Psoas muscle (tissue), 7 donors: ENCODE measurements at regions not wholly inside any gene's neighbourhood (a gene's known extent, or its start where the extent isn't known, plus 50 kb on each side); places are given as distances from the start of the nearest gene placed in this dataset.
A peak's percentile ranks its signal among the peaks of the same experiment; 100 is the strongest.
"Not testable (repeated sequence)": the region's sequence is repeated elsewhere in the genome, so short reads cannot be mapped to it uniquely, and the experiment has no call there.

Experiments
- ATAC-seq, 4 donors: fragments of 200-7000 bp; cut with Tn5 transposase; one replicate each; pipeline ENCODE4 v1.9.1; 2020; ENCODE audit warnings: moderate library complexity in 3 of 4, mild to moderate bottlenecking in 2 of 4
- DNase-seq, 2 donors: peaks; one replicate each; pipeline ENCODE4 v3.0.0-alpha.2; 2020
- H3K27ac ChIP-seq: fragments of 200-600 bp; one replicate; pipeline ENCODE4 v1.8.0; 2022
- H3K27me3 ChIP-seq, 3 donors: fragments of 200-600 bp in 1 of 3; one replicate each; pipeline versions ENCODE4 v1.6.1 to v1.8.0; 2013 to 2022; ENCODE audit warnings: low read length in 2 of 3, mild to moderate bottlenecking in 2 of 3, moderate library complexity in 1 of 3; ENCODE audit not compliant: insufficient read depth in 3 of 3
- H3K36me3 ChIP-seq, 2 donors: fragments of 200-600 bp in 1 of 2; one replicate each; pipeline versions ENCODE4 v1.6.1 to v1.8.0; 2013 to 2022; ENCODE audit warnings: low read depth in 1 of 2, mild to moderate bottlenecking in 1 of 2, moderate library complexity in 1 of 2; ENCODE audit not compliant: insufficient read depth in 1 of 2
- H3K4me1 ChIP-seq: fragments of 200-600 bp; one replicate; pipeline ENCODE4 v1.8.0; 2022
- H3K4me3 ChIP-seq: fragments of 200-600 bp; one replicate; pipeline ENCODE4 v1.8.0; 2022; ENCODE audit warnings: mild to moderate bottlenecking
- H3K9me3 ChIP-seq: fragments of 200-600 bp; one replicate; pipeline ENCODE4 v1.8.0; 2022
- CTCF ChIP-seq: fragments of 200-600 bp; IDR thresholded peaks from one replicate; pipeline ENCODE4 v1.8.0; 2022; ENCODE audit warnings: antibody characterized with exemption
- WGBS, 3 donors: extraction: QIAGEN DNeasy Blood & Tissue Kit; methylation state at CpG; one replicate each; pipeline versions ENCODE4 v1.1.6 to v1.1.7; 2013; 5-methylcytosine and 5-hydroxymethylcytosine counted together
- intact Hi-C, 2 donors: fragments of 100-400 bp; cut with DNase I; formaldehyde crosslinking; loops; one replicate each; pipeline versions ENCODE4 v1.11.0 to v1.14.2; 2022
- donor health status: healthy with polysubstance abuse.
- donor health status: DM: no; HTN: no; CAD: no; lungs with moderate emphysema.
- donor health status: Bipolar disorder and iron deficiency.
- donor health status: healthy.
- donor health status: DM: yes; HTN: yes; CAD: no.
- donor health status: DM: no; HTN: no; CAD: no.
- donor health status: DM: yes; HTN: yes; CAD: no.

DNA sequence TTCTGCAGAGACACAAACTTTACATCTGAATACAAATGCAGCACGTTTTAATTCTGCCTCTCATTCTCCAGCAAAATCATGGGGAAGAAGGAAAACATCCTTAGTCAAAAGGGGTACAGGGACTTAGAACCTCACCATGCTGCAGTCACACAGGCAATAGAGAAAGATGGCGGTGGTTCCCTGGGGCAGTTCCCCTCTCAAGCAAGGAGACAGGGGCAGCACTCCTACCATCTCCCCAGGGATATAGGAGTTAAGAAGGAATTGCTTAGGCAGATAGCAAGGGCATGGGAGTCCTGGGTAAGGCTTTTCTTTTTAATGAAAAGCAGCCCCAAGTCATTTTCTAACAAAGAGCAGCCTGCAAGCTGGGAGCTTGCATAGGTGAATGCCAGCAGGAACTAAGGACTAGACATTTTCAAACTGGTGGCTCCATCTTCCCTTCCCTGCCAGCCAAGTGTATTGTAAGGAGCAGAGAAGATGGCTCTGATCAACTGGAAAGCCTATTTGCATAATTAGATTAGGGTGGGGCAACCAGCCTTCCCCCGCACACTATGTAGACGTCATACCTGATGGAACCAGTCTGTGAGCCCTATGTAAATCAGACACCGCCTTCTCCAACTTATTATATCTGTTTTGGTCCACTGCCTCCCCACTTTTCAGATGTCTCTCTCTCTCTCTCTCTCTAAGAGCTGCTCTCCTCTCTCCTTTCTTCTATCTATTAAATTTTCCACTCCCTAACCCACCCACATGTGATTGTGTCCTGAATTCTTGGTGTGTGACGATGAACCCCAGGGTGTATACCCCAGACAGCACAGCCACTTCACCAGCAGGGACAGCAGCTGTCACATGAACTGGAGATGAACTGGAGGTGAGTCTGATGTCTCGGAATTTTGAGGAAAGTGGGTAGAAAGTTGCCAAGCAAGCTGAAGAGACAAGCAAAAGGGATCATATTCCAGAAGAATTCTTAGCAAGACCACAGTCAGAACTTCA lies 514.5 kb downstream of the IRS2 start:
- H3K27ac ChIP-seq: no peak overlapping the region
- intact Hi-C loops: no loop called here
- 79 to 83% (median 81%) methylated on average over 7 of the region's 7 CpGs for WGBS, 3 donors

GRCh38 chr13:109271061-109271460 lies 515.3 kb downstream of the IRS2 start:
- WGBS, 3 donors: 57 to 70% (median 68%) methylated on average over 9 of the region's 9 CpGs
- Histone ChIP-seq H3K27ac (no peak overlapping the region), H3K36me3 (no peaks in the 10 kb centered on the region), H3K9me3 (no peaks in the 10 kb centered on the region), H3K4me3 (no peak overlapping the region), H3K27me3 (no peaks in the 10 kb centered on the region), H3K4me1 (no peaks in the 10 kb centered on the region)
- intact Hi-C loops: no loop called here
- DNase-seq (no peak), ATAC-seq (no peak)
- no peak for TF ChIP-seq CTCF

More for the DNA sequence above, 514.5 kb downstream of the IRS2 start:
- Histone ChIP-seq H3K4me3 (no peak overlapping the region), H3K27me3 (no peaks in the 10 kb centered on the region), H3K9me3 (no peaks in the 10 kb centered on the region), H3K36me3 (no peaks in the 10 kb centered on the region), H3K4me1 (no peaks in the 10 kb centered on the region)
- no peak for DNase-seq
- no peak for TF ChIP-seq CTCF
- no peak for ATAC-seq

GRCh38 chr13:109269381-109269780 lies 517.0 kb downstream of the IRS2 start:
- WGBS, 3 donors: 81 to 83% (median 82%) methylated on average over 3 to 4 of the region's 4 CpGs

DNA sequence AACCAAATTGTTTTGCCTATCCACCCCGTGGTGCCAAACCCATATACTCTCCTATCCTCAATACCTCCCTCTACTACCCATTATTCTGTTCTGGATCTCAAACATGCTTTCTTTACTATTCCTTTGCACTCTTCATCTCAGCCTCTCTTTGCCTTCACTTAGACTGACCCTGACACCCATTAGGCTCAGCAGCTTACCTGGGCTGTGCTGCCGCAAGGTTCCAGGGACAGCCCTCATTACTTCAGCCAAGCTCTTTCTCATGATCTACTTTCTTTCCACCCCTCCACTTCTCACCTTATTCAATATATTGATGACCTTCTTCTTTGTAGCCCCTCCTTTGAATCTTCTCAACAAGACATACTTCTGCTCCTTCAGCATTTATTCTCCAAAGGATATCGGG lies 517.9 kb downstream of the IRS2 start:
- H3K4me1 ChIP-seq, intact Hi-C loops, H3K4me3 ChIP-seq, H3K27me3 ChIP-seq, H3K27ac ChIP-seq, H3K36me3 ChIP-seq, DNase-seq, H3K9me3 ChIP-seq, ATAC-seq: not testable (repeated sequence)
- 70 to 93% (median 88%) methylated on average over 3 of the region's 3 CpGs for WGBS, 3 donors

More at GRCh38 chr13:109269381-109269780, 517.0 kb downstream of the IRS2 start:
- H3K4me3 ChIP-seq, H3K4me1 ChIP-seq, H3K27me3 ChIP-seq, H3K27ac ChIP-seq, H3K36me3 ChIP-seq, intact Hi-C loops, DNase-seq, ATAC-seq, H3K9me3 ChIP-seq: not testable (repeated sequence)

- H3K27me3 ChIP-seq, H3K4me3 ChIP-seq, intact Hi-C loops, H3K27ac ChIP-seq, DNase-seq, ATAC-seq, H3K36me3 ChIP-seq, H3K4me1 ChIP-seq, H3K9me3 ChIP-seq: not testable (repeated sequence)
- 58 to 83% (median 79%) methylated on average over 4 of the region's 4 CpGs for WGBS, 3 donors
Measured at GRCh38 chr13:109267400-109267799, 519.0 kb downstream of the IRS2 start.

GRCh38 chr13:109265438-109265742 lies 521.0 kb downstream of the IRS2 start:
- H3K27ac ChIP-seq, H3K27me3 ChIP-seq, H3K4me3 ChIP-seq, H3K4me1 ChIP-seq, H3K36me3 ChIP-seq, ATAC-seq, H3K9me3 ChIP-seq, intact Hi-C loops, DNase-seq: not testable (repeated sequence)
- WGBS, 3 donors: 76 to 84% (median 84%) methylated on average over 8 of the region's 8 CpGs

- DNase-seq, H3K27me3 ChIP-seq, ATAC-seq, intact Hi-C loops, H3K9me3 ChIP-seq, H3K36me3 ChIP-seq, H3K4me3 ChIP-seq, H3K4me1 ChIP-seq, H3K27ac ChIP-seq: not testable (repeated sequence)
- 74 to 82% (median 81%) methylated on average over 13 of the region's 14 CpGs for WGBS, 3 donors
Measured at GRCh38 chr13:109264603-109265437, 521.6 kb downstream of the IRS2 start.

DNA sequence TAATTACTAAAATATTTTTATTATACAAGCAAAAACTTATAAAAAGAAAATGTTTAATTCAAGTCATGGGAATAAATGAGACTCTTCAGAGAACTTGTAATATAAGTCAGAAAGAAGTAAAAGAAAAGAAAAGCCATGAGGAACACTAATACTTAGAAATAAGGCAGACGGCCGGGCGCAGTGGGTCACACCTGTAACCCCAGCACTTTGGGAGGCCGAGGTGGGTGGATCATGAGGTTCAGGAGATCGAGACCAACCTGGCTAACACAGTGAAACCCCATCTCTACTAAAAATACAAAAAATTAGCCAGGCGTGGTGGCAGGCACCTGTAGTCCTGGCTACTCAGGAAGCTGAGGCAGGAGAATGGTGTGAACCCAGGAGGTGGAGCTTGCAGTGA lies 528.6 kb downstream of the IRS2 start:
- WGBS, 3 donors: 82 to 92% (median 87%) methylated on average over 6 of the region's 6 CpGs
- ATAC-seq, intact Hi-C loops, DNase-seq, H3K9me3 ChIP-seq, H3K4me1 ChIP-seq, H3K27me3 ChIP-seq, H3K4me3 ChIP-seq, H3K36me3 ChIP-seq: not testable (repeated sequence)
- peak overlapping the region; percentile 47 for H3K27ac ChIP-seq
